H9 (cell line): ENCODE measurements at regions not wholly inside any gene's neighbourhood (a gene's known extent, or its start where the extent isn't known, plus 50 kb on each side); places are given as distances from the start of the nearest gene placed in this dataset.

Experiments used
- DNase-seq: peaks from one replicate; pipeline ENCODE4 v3.0.0-alpha.2; 2017
- H2AFZ ChIP-seq: one replicate; pipeline ENCODE4 v1.6.1; 2013; ENCODE audit warnings: mild to moderate bottlenecking, low read length, control low read depth, moderate library complexity
- H2AK5ac ChIP-seq: 2 replicates; pipeline ENCODE4 v1.6.1; 2013; ENCODE audit warnings: low read length, control low read depth, mixed read lengths; ENCODE audit not compliant: insufficient read length
- H2BK120ac ChIP-seq: one replicate; pipeline ENCODE4 v1.6.1; 2013; ENCODE audit warnings: low read depth, mild to moderate bottlenecking, low read length, control low read depth, inconsistent platforms; ENCODE audit not compliant: poor library complexity, severe bottlenecking
- H2BK12ac ChIP-seq: 2 replicates; pipeline ENCODE4 v1.6.1; 2013; ENCODE audit warnings: low read length, control low read depth, mixed read lengths, low read depth; ENCODE audit not compliant: insufficient read length
- H2BK15ac ChIP-seq: 2 replicates; pipeline ENCODE4 v1.6.1; 2013; ENCODE audit warnings: low read depth, low read length, control low read depth
- H2BK20ac ChIP-seq: one replicate; pipeline ENCODE4 v1.6.1; 2013; ENCODE audit warnings: low read depth, mild to moderate bottlenecking, low read length, control low read depth, inconsistent platforms; ENCODE audit not compliant: poor library complexity, severe bottlenecking
- H2BK5ac ChIP-seq: 2 replicates; pipeline ENCODE4 v1.6.1; 2013; ENCODE audit warnings: low read length, control low read depth, mixed read lengths; ENCODE audit not compliant: insufficient read length
- H3K14ac ChIP-seq: 2 replicates; pipeline ENCODE4 v1.6.1; 2013; ENCODE audit warnings: low read length, control low read depth; ENCODE audit not compliant: insufficient read depth
- H3K18ac ChIP-seq: 2 replicates; pipeline ENCODE4 v1.6.1; 2013; ENCODE audit warnings: low read depth, mild to moderate bottlenecking, mixed read lengths, low read length, control low read depth; ENCODE audit not compliant: insufficient read length
- H3K23ac ChIP-seq: 2 replicates; pipeline ENCODE4 v1.6.1; 2013; ENCODE audit warnings: low read length, control low read depth, mixed read lengths, low read depth; ENCODE audit not compliant: insufficient read length
- H3K23me2 ChIP-seq: 2 replicates; pipeline ENCODE4 v1.6.1; 2013; ENCODE audit warnings: low read depth, mild to moderate bottlenecking, mixed read lengths, low read length, control low read depth; ENCODE audit not compliant: insufficient read length, poor library complexity, severe bottlenecking
- H3K27ac ChIP-seq: 2 replicates; pipeline ENCODE4 v1.5.1; 2013; ENCODE audit warnings: low read length, control low read depth, mixed read lengths, low read depth; ENCODE audit not compliant: insufficient read length
- H3K27me3 ChIP-seq: 2 replicates; pipeline ENCODE4 v1.6.1; 2013; ENCODE audit warnings: low read length, control low read depth, inconsistent platforms; ENCODE audit not compliant: insufficient read depth
- H3K4ac ChIP-seq: 2 replicates; pipeline ENCODE4 v1.6.1; 2013; ENCODE audit warnings: low read depth, mild to moderate bottlenecking, control low read depth, inconsistent platforms, low read length, moderate library complexity
- H3K4me1 ChIP-seq: 2 replicates; pipeline ENCODE4 v1.6.1; 2013; ENCODE audit warnings: low read length, control low read depth, inconsistent platforms; ENCODE audit not compliant: insufficient read depth
- H3K4me2 ChIP-seq: 2 replicates; pipeline ENCODE4 v1.6.1; 2013; ENCODE audit warnings: low read length, control low read depth, mixed read lengths; ENCODE audit not compliant: insufficient read length, insufficient read depth
- H3K56ac ChIP-seq: 2 replicates; pipeline ENCODE4 v1.6.1; 2013; ENCODE audit warnings: low read depth, mild to moderate bottlenecking, mixed read lengths, low read length, control low read depth; ENCODE audit not compliant: insufficient read length
- H3K79me1 ChIP-seq: 2 replicates; pipeline ENCODE4 v1.6.1; 2013; ENCODE audit warnings: low read depth, mild to moderate bottlenecking, moderate library complexity, low read length, control low read depth, inconsistent platforms; ENCODE audit not compliant: insufficient read depth, poor library complexity, severe bottlenecking
- H3K79me2 ChIP-seq: 2 replicates; pipeline ENCODE4 v1.6.1; 2013; ENCODE audit warnings: low read length, control low read depth, inconsistent platforms; ENCODE audit not compliant: insufficient read depth
- H3K9ac ChIP-seq: 2 replicates; pipeline ENCODE4 v1.6.1; 2013; ENCODE audit warnings: low read length, control low read depth, mixed read lengths; ENCODE audit not compliant: insufficient read length; ENCODE audit errors: extremely low read depth
- H3K9me3 ChIP-seq: one replicate; pipeline ENCODE4 v1.6.1; 2013; ENCODE audit warnings: low read depth, low read length, inconsistent platforms; ENCODE audit not compliant: control insufficient read depth
- H3T11ph ChIP-seq: one replicate; pipeline ENCODE4 v1.6.1; 2013; ENCODE audit warnings: mild to moderate bottlenecking, low read length, control low read depth, inconsistent platforms
- H4K20me1 ChIP-seq: one replicate; pipeline ENCODE4 v1.6.1; 2013; ENCODE audit not compliant: control insufficient read depth, insufficient read length, insufficient read depth
- H4K5ac ChIP-seq: 2 replicates; pipeline ENCODE4 v1.6.1; 2013; ENCODE audit warnings: low read depth, mild to moderate bottlenecking, mixed read lengths, low read length, control low read depth; ENCODE audit not compliant: insufficient read length
- H4K8ac ChIP-seq: replicated peaks from 2 replicates; pipeline ENCODE4 v1.6.1; 2013; ENCODE audit warnings: low read length, control low read depth, mixed read lengths, low read depth; ENCODE audit not compliant: insufficient read length
- H4K91ac ChIP-seq: 2 replicates; pipeline ENCODE4 v1.6.1; 2013; ENCODE audit warnings: low read depth, mild to moderate bottlenecking, moderate library complexity, mixed read lengths, low read length, control low read depth; ENCODE audit not compliant: insufficient read length
- H3K27ac Mint-ChIP-seq, 3 experiments: 2 replicates in 2 of 3; 3 replicates in 1 of 3; pipeline ENCODE4 v1.8.0; 2020 to 2021; ENCODE audit warnings: mixed read lengths in 3 of 3, mild to moderate bottlenecking in 1 of 3, moderate library complexity in 1 of 3
- H3K27me3 Mint-ChIP-seq: 2 replicates; pipeline ENCODE4 v1.8.0; 2021; ENCODE audit warnings: low read depth, mild to moderate bottlenecking, moderate library complexity, mixed read lengths
- H3K36me3 Mint-ChIP-seq, 3 experiments: 2 replicates in 2 of 3; 3 replicates in 1 of 3; pipeline ENCODE4 v1.8.0; 2020 to 2021; ENCODE audit warnings: low read depth in 3 of 3, mixed read lengths in 3 of 3; ENCODE audit not compliant: insufficient read depth in 1 of 3
- H3K4me1 Mint-ChIP-seq, 2 experiments: 2 replicates each; pipeline ENCODE4 v1.8.0; 2020; ENCODE audit warnings: mixed read lengths in 2 of 2
- H3K4me3 Mint-ChIP-seq, 2 experiments: 2 replicates in 1 of 2; 3 replicates in 1 of 2; pipeline ENCODE4 v1.8.0; 2020 to 2021; ENCODE audit warnings: mild to moderate bottlenecking in 2 of 2, mixed read lengths in 2 of 2, moderate library complexity in 1 of 2
- H3K9me3 Mint-ChIP-seq, 2 experiments: 2 replicates in 1 of 2; 3 replicates in 1 of 2; pipeline ENCODE4 v1.8.0; 2020; ENCODE audit warnings: mild to moderate bottlenecking in 2 of 2, mixed read lengths in 2 of 2, moderate library complexity in 1 of 2
- CTCF ChIP-seq: fragments of 200-600 bp; sonication (generic); conservative IDR thresholded peaks from 3 replicates; pipeline ENCODE4 v1.8.0; 2021; ENCODE audit warnings: antibody characterized with exemption, mild to moderate bottlenecking
- WGBS: extraction: QIAGEN DNeasy Blood & Tissue Kit; methylation state at CpG from one replicate; pipeline ENCODE4 v1.1.7; 2013; ENCODE audit warnings: missing lambda C conversion rate, low lambda C conversion rate, mixed read lengths; ENCODE audit not compliant: insufficient read length; ENCODE audit errors: extremely low coverage; 5-methylcytosine and 5-hydroxymethylcytosine counted together

- Mint-ChIP-seq H3K4me1 (peaks cover 6% of the 10 kb centered on the region in 2 experiments; a peak in 2 of 4 replicates), H3K4me3 (no peak overlapping the region), H3K36me3 (no peaks in the 10 kb centered on the region), H3K27ac (no peak overlapping the region), H3K27me3 (no peaks in the 10 kb centered on the region), H3K9me3 (no peaks in the 10 kb centered on the region; a peak in 1 of 5 replicates)
- Histone ChIP-seq H3K4ac (no peak overlapping the region), H3T11ph (no peak overlapping the region), H2AK5ac (no peak overlapping the region), H2BK15ac (no peak overlapping the region), H3K79me1 (no peaks in the 10 kb centered on the region), H3K4me2 (no peak overlapping the region), H3K79me2 (no peaks in the 10 kb centered on the region), H4K20me1 (no peaks in the 10 kb centered on the region), H3K27ac (no peak overlapping the region), H2BK12ac (no peak overlapping the region), H3K27me3 (no peaks in the 10 kb centered on the region; the same call in 1 of the 2 replicates), H4K5ac (no peak overlapping the region), H2BK120ac (no peak overlapping the region), H3K9me3 (no peaks in the 10 kb centered on the region), H3K56ac (no peak overlapping the region), H2AFZ (no peak overlapping the region), H2BK20ac (no peak overlapping the region), H3K9ac (no peak overlapping the region), H4K91ac (no peak overlapping the region), H2BK5ac (no peak overlapping the region), H3K23ac (no peak overlapping the region), H3K14ac (no peak overlapping the region), H4K8ac (no peak overlapping the region), H3K23me2 (no peaks in the 10 kb centered on the region), H3K4me1 (no peaks in the 10 kb centered on the region; the same call in 1 of the 2 replicates), H3K18ac (no peak overlapping the region)
- no peak for DNase-seq
- WGBS, result no CpG with 5 or more reads among the region's 1 CpG
- TF ChIP-seq CTCF, result no peak
These were observed 153.3 kb upstream of the ARG1 start for GRCh38 chr6:131419702-131420101.
